KMS-11 (cell line): ENCODE measurements at regions not wholly inside any gene's neighbourhood (a gene's known extent, or its start where the extent isn't known, plus 50 kb on each side); places are given as distances from the start of the nearest gene placed in this dataset.

Source experiments
- H2AFZ ChIP-seq: fragments of 200-600 bp; sonication (generic); 2 replicates; pipeline ENCODE4 v1.6.1; 2016; ENCODE audit warnings: antibody characterized with exemption, mixed run types, low read depth
- H3K27ac ChIP-seq: fragments of 200-600 bp; sonication (generic); 2 replicates; pipeline ENCODE4 v1.6.1; 2016; ENCODE audit warnings: mild to moderate bottlenecking, mixed run types
- H3K27me3 ChIP-seq: fragments of 200-600 bp; sonication (generic); 2 replicates; pipeline ENCODE4 v1.6.1; 2017; ENCODE audit warnings: mild to moderate bottlenecking, low read depth, mixed run types, moderate library complexity; ENCODE audit not compliant: insufficient read depth
- H3K36me3 ChIP-seq: fragments of 200-600 bp; sonication (generic); 2 replicates; pipeline ENCODE4 v1.6.1; 2017; ENCODE audit warnings: mild to moderate bottlenecking, mixed run types; ENCODE audit not compliant: insufficient read depth
- H3K4me1 ChIP-seq: fragments of 200-600 bp; sonication (generic); 2 replicates; pipeline ENCODE4 v1.6.1; 2016; ENCODE audit warnings: mild to moderate bottlenecking, low read depth, mixed run types; ENCODE audit not compliant: poor library complexity, severe bottlenecking
- H3K4me2 ChIP-seq: fragments of 200-600 bp; sonication (generic); 2 replicates; pipeline ENCODE4 v1.7.0; 2016; ENCODE audit warnings: mild to moderate bottlenecking, mixed run types
- H3K4me3 ChIP-seq: fragments of 200-600 bp; sonication (generic); IDR thresholded peaks from 2 replicates; pipeline ENCODE4 v1.6.1; 2017; ENCODE audit warnings: low read depth, low read length, mixed read lengths; ENCODE audit not compliant: insufficient read depth
- H3K79me2 ChIP-seq: fragments of 200-600 bp; sonication (generic); 2 replicates; pipeline ENCODE4 v1.6.1; 2016; ENCODE audit warnings: low read depth, mixed run types; ENCODE audit not compliant: insufficient read depth
- H3K9ac ChIP-seq: fragments of 200-600 bp; sonication (generic); 2 replicates; pipeline ENCODE4 v1.6.1; 2016; ENCODE audit warnings: mild to moderate bottlenecking, mixed run types
- H4K20me1 ChIP-seq: fragments of 200-600 bp; sonication (generic); 2 replicates; pipeline ENCODE4 v1.6.1; 2016; ENCODE audit warnings: mild to moderate bottlenecking, mixed run types; ENCODE audit not compliant: insufficient read depth
- CTCF ChIP-seq: fragments of 200-600 bp; sonication (generic); conservative IDR thresholded peaks from 2 replicates; pipeline ENCODE4 v1.6.1; 2017; ENCODE audit warnings: low read depth, mild to moderate bottlenecking, antibody characterized with exemption, low read length, moderate library complexity, mixed read lengths

GRCh38 chrX:20399728-20400414, 133.2 kb upstream of the RPS6KA3 start:
- H3K9ac ChIP-seq, result no peak overlapping the region
- no peak overlapping the region for H3K27ac ChIP-seq
- no peak overlapping the region for H3K4me2 ChIP-seq
- no peak for TF ChIP-seq CTCF
- H3K4me1 ChIP-seq, result no peaks in the 10 kb centered on the region
- no peaks in the 10 kb centered on the region for H3K27me3 ChIP-seq
- H3K36me3 ChIP-seq, result no peaks in the 10 kb centered on the region
- H2AFZ ChIP-seq, result no peak overlapping the region
- no peaks in the 10 kb centered on the region for H3K79me2 ChIP-seq
- H3K4me3 ChIP-seq, result no peak overlapping the region
- no peaks in the 10 kb centered on the region for H4K20me1 ChIP-seq

GRCh38 chrX:20397587-20397986, 130.9 kb upstream of the RPS6KA3 start:
- H3K36me3 ChIP-seq, result no peaks in the 10 kb centered on the region
- peaks cover 13% of the 10 kb centered on the region for H3K4me1 ChIP-seq
- no peak overlapping the region for H3K9ac ChIP-seq
- no peaks in the 10 kb centered on the region for H4K20me1 ChIP-seq
- no peak overlapping the region for H3K27ac ChIP-seq
- H2AFZ ChIP-seq, result no peak overlapping the region
- no peak overlapping the region for H3K4me3 ChIP-seq
- no peaks in the 10 kb centered on the region for H3K79me2 ChIP-seq
- no peak overlapping the region for H3K4me2 ChIP-seq
- TF ChIP-seq CTCF, result no peak
- H3K27me3 ChIP-seq, result no peaks in the 10 kb centered on the region

GRCh38 chrX:20394451-20394850, 127.7 kb upstream of the RPS6KA3 start:
- H3K9ac ChIP-seq, result no peak overlapping the region
- H4K20me1 ChIP-seq, result no peaks in the 10 kb centered on the region
- no peak overlapping the region for H2AFZ ChIP-seq
- H3K36me3 ChIP-seq, result no peaks in the 10 kb centered on the region
- H3K4me3 ChIP-seq, result no peak overlapping the region
- no peak overlapping the region for H3K4me2 ChIP-seq
- no peaks in the 10 kb centered on the region for H3K79me2 ChIP-seq
- H3K27me3 ChIP-seq, result no peaks in the 10 kb centered on the region
- H3K27ac ChIP-seq, result no peak overlapping the region
- peaks cover 13% of the 10 kb centered on the region for H3K4me1 ChIP-seq
- no peak for TF ChIP-seq CTCF

- H4K20me1 ChIP-seq, result no peaks in the 10 kb centered on the region
- no peak overlapping the region for H3K4me2 ChIP-seq
- H3K4me1 ChIP-seq, result peaks cover 13% of the 10 kb centered on the region
- H3K36me3 ChIP-seq, result no peaks in the 10 kb centered on the region
- no peak overlapping the region for H3K9ac ChIP-seq
- H3K27me3 ChIP-seq, result no peaks in the 10 kb centered on the region
- TF ChIP-seq CTCF, result no peak
- no peak overlapping the region for H3K4me3 ChIP-seq
- H3K27ac ChIP-seq, result no peak overlapping the region
- H3K79me2 ChIP-seq, result no peaks in the 10 kb centered on the region
- H2AFZ ChIP-seq, result no peak overlapping the region
Observed at GRCh38 chrX:20393944-20394343, 127.2 kb upstream of the RPS6KA3 start.
